Astrocyte (in vitro differentiated cells and primary cell): ENCODE measurements at regions not wholly inside any gene's neighbourhood (a gene's known extent, or its start where the extent isn't known, plus 50 kb on each side); places are given as distances from the start of the nearest gene placed in this dataset.

ENCODE experiments used
- CTCF ChIP-seq: IDR thresholded peaks from 2 replicates; pipeline ENCODE4 v1.5.1; 2011; ENCODE audit warnings: low read depth, mild to moderate bottlenecking, inconsistent platforms, low read length, moderate library complexity; ENCODE audit not compliant: insufficient read depth
- EZH2 ChIP-seq: IDR thresholded peaks from 2 replicates; pipeline ENCODE4 v1.6.1; 2012; ENCODE audit warnings: mild to moderate bottlenecking, low read length, inconsistent platforms; ENCODE audit not compliant: insufficient read depth

- TF ChIP-seq CTCF = no peak
- TF ChIP-seq EZH2 = no peak
These were observed 172.1 kb downstream of the DSC3 start for GRCh38 chr18:30870466-30870865.
